HG03442 (cell line): ENCODE measurements at regions not wholly inside any gene's neighbourhood (a gene's known extent, or its start where the extent isn't known, plus 50 kb on each side); places are given as distances from the start of the nearest gene placed in this dataset.
"Not testable (repeated sequence)": the region's sequence is repeated elsewhere in the genome, so short reads cannot be mapped to it uniquely, and the experiment has no call there.

ENCODE experiments used
- ATAC-seq: cut with Tn5 transposase; IDR thresholded peaks from one replicate; pipeline ENCODE4 v1.9.1; 2021; ENCODE audit warnings: mild to moderate bottlenecking, moderate library complexity; ENCODE audit not compliant: unreplicated experiment

DNA sequence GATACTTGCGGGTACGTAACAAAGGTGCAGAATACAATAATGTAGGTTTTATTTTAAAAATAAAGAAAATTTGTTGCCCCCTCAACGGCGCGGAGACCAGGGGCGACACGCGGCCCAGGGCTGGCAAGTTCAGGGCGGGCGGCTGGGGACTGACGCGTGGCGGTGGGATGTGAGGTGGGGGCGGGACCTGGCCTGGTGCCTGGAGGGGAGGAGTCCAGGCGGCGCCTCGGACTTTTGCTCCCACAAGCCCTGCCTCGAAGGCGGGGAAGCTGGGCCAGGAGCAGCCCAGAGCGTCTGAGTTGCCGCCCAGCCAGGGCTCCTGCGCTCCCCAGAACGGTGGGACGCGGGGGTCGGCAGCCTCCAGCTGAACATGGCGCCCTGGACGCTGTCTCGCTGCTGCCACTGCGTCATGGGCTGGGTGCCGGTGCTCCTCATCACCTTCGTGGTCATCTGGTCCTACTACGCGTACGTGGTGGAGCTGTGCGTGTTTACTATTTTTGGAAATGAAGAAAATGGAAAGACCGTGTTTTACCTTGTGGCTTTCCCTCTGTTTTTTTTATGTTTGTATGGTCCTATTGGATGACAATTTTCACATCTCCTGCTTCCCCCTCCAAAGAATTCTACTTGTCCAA is 1122.8 kb upstream of the ATXN8OS start:
- no peak for ATAC-seq

DNA sequence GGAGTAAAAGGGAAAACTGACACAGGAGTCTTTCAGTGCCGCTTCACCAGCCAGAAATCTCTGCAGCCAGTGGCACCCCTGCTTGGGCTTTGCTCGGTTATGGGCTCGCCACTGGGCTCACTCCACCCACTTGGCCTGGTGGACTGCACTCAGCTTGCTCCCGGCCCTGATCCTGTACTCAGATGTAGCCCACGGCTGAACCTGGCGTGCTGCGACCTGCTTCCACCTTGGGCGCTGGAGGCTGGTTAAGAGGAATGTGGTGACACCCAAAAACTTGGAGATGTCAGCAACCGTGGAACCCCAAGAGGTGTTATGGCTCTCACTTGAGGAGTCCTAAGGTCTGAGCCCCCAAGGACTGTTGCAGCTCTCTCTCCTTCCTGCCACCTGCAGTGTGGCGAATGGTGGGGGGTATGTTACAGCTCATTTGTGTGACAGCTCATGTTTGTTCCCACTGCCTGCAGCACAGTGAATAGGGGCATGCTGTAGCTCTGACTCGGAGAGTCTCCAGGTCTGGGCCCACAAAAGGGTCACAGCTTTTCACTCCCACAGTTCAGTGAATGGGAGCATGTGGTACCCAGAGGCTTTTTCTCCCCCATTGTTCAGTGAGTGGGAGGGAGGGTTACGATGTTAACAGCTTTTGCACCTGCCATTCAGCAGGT is 1124.5 kb upstream of the ATXN8OS start:
- ATAC-seq, result no peak

DNA sequence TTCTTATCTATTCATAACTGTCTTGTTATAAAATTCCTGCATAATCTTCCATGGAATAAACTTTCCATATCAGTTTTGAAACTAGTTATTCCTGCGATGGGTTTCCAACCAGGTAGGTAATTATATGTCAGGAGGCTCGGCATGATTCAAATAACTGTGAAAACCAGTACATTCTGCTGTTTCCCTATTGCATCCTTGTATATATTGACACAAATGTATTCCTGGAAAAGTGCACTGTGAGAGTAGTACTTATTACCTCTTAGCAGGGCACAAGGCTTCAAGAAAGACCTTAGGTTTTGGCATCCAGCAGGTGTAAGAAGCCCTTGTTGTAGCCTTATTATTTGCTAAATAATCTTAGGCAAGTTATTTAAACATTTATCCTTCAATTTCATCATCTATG is 1131.3 kb upstream of the ATXN8OS start:
- ATAC-seq, result no peak

DNA sequence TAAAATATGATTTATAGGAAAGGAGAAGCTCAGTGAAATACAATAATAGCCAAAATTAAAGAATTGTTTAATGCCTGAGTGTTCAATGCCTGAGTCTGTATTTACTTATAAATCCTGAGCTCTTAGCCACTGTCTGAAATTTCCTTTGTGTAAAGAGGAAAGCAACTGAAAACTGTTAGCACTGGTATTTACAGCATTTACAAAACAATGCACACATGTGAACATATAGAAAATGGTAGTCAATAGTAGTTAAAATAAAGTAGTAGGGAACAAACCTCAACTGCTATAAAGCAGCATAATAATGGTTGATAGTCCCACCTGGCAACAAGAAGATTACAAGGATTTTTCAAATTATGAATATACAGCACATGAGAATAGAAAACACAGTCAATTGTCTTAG is 1137.1 kb upstream of the ATXN8OS start:
- no peak for ATAC-seq

DNA sequence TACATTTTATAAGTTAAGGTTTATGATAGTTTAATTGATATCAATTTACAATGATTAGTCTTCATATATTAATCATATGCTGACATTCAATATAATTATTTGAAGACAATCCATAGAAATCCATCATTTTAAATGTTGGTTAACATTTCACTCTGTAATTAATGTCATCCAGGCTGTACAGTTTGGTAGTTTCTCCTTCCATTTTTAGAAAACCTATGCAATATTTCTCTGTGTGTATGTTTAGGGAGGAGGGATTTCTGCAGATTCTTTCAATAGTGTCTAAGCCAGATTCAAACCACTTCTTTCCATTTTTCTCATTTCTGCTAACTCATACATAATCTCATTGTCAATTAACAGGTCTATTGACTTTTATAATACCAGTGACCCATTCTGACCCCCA is 1159.0 kb upstream of the ATXN8OS start:
- no peak for ATAC-seq

DNA sequence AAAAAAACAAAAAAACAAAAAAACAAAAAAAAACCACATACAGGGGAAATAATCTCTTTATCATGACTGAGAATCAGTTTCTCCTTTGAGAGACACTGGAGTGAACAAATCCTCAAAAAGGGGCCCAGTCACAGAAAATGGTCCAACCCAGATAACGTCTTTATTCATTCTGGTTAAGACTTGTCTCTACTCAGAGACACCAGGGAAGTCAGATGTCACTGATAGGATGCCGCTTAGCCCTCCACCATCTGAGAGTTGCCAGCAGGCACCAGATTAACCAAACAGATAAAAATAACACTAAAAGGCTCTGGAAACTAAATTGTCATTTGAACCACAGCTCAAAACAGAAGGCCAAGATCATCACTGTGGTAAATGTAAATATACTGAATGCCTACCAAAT is 1163.4 kb upstream of the ATXN8OS start:
- no peak for ATAC-seq

DNA sequence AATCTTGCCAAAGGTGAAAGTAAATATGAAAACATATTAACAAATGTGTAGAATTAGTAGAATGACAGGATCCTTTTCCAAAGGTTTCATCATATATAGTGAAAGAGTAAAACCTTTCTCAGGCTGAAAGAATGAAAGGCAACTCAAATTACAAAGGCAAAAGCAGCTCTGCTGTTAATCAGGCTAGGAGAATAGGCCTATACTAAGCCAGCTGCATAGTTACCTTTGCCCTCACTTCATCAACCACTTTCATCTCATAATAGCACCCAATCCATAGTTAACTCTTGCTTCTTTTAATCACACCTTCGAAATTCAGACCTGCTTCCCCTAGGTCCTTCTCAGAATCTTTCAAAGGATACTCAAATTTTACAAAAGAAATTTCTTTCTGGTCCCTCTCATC is 1167.6 kb upstream of the ATXN8OS start:
- ATAC-seq, result no peak

DNA sequence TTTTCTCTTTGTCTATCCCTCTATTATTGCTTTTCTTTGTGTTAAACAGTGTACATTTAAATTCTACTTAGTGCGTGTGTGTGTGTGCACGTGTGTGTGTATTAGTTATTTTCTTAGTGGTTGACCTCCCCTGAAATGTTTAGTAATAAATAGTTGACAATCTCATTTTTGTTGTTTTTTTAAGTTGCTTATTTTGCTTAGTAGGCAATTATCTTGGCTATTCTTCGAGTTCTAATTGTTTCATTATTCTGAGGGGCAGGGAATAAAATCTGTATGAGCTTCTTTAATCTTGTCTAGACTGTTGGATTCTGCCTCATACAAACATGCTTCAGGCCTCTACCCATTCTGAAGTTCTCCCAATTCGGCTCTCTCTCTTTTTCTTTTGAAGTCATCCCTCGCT is 1169.0 kb upstream of the ATXN8OS start:
- ATAC-seq, result no peak

DNA sequence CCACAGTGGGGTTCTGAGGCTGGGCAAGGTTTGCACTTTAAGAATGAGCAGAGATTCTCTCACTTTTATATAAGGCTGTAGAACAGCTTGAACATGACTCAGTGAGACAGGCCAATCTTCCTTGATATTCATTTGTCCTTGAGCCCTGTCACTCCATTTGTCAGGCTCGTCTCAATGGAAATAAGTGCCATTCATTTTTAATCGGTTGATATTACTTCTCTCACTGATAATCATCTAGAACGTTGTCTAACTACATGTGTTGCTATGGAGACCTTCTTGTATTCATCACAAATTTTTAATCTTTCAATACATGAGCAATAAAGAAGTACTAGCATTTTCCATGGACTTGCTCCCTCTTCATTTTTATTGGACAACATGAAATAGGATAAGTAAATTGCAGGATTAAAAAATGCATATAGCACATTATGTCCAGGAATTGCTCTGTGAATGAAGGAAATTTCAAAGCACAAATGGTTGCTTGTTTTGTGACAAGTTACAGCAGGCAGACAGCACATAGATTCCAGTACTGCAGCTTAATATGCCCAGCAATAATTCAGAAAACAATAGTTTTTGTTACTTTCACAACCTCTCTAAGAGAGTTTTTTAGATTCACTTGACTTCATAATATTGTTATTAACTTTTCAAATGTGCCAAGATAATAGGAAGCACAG is 1178.4 kb upstream of the ATXN8OS start:
- no peak for ATAC-seq

DNA sequence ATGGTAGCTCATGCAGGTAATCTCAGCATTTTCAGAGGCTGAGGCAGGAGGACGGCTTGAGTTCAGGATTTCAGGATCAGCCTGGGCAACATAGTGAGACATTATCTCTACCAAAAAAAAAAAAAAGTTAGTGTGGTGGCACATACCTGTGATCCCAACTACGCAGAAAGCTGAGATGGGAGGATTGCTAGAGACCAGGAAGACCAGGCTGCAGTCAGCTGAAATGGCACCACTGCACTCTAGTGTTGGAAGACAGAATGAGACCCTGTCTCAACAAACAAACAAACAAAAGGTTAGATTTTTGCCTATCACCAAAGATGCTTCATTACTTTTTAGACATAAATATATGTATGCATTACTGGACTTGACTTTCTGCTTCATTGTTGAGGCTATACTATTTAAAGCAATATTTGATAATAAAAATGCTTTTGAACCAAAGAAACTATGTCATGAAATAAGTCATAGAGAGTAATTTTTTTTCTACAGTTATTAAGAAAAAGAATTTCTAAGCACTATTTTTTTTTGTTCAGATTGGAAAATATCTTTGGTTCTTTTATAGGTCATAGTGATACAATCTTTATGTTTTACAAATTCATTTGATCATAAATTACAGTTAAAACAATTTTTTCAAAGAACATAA is 1180.1 kb upstream of the ATXN8OS start:
- no peak for ATAC-seq

DNA sequence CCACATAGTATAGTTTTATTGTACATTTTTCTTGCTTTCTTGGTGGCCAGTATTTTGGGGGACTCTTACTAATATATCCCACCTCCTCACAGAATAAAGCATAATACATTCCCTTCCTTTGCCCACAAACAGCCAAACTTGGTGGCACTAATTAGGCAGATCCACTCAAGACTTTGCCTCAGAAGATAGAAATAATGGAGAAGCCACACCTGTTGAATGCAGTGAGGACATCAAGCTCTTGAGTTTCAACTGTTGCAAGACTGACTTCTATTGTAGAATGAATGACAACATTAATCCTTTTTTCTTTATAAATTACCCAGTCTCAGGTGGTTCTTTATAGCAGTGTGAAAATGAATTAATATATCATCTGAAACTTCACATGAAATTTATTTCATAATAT is 1183.6 kb upstream of the ATXN8OS start:
- no peak for ATAC-seq

DNA sequence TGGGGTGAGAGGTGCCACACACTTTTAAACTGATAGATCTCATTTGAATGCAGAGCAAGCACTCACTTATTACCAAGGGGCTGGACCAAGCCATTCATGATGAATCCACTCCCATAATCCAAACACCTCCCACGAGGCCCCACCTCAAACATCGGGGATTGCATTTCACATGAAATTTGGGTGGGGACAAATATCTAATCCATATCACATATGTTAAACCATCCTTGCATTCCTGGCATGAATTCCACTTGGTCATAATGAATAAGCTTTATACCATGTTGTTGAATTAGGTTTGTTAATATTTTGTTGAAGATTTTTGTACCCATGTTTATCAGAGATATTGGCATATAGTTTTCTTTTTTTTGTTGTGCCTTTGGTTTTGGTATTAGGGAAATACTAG is 1198.7 kb upstream of the ATXN8OS start:
- ATAC-seq, result no peak

DNA sequence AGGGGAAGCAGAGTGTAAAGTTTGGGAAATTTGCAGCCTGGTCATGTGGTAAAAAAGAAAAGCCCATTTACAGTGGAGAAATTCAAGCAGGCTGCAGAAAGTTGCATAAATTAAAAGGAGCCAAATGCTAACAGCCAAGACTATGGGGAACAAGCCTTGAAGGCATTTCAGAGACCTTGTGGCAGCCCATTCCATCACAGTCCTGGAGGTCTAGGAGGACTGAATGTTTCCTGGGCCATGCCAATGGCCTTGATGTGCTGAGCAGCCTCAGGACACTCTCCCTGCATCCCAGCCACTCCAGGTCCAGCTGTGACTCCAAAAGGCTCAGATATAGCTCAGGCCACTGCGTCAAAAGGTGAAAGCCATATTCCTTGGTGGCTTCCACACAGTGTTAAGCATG is 1202.4 kb upstream of the ATXN8OS start:
- no peak for ATAC-seq

DNA sequence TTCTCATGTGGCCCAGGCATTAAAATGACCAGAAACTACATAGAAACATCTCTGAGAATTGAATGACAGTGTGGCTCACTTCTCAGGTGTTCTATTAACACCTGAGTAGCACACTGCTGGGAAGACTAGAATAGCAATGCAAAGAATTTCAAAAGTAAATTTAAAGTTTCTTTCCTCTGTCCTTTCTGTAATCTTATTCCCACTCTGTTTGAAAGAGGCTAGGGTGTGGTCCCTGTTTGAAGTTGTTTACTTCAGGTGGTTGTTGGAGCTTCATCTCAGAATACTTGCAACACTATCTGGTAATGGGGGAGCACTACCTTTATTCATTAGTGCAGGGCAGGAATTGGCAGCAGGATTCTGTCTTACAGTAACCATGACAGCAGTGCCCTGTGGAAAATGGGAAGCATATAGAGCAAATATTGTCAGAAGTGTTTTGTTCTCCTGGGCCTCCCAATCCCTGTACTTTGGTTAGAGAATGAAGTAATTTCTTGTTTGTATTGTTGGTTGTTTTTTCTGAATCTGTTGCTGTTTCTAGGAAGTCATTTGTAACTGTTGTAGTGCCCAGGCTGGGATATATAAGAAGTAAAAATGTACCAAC is 1210.2 kb upstream of the ATXN8OS start:
- ATAC-seq, result no peak

DNA sequence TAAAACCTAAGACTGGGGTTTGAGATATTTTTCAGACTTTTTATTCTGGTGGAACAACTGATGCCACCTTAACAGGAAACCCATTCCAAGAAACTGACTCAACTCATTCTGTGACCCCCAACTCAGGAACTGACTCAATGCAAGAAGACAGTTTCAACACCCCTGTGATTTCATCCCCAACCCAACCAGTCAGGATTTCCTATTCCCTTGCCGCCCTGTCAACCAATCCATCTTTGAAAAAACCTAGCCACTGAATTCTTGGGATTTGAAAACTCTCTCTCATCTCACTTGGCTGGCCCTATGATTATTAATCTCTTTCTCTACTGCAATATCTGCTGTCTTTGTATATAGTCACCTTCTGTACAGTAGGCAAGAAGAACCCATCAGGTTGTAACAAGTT is 1211.9 kb upstream of the ATXN8OS start:
- ATAC-seq, result no peak

DNA sequence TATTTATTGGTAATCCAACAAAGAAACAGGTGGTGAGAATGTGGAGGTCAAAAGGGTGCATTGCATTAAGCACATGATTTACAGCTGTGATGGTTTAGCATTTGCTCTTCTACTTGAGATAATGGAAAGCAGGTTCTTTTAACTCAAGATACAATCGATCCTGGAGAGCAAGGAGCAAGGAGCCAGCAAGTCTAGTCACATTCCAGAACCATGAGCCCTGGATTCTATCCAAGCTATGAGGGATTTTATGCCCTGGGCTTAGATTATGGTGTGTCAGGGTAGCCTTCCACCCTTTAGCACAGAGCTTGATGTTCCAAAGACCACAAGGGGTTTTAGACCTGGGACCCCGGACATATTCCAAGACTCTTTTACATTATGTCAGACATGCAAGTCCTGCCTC is 1213.9 kb upstream of the ATXN8OS start:
- ATAC-seq, result not testable (repeated sequence)

DNA sequence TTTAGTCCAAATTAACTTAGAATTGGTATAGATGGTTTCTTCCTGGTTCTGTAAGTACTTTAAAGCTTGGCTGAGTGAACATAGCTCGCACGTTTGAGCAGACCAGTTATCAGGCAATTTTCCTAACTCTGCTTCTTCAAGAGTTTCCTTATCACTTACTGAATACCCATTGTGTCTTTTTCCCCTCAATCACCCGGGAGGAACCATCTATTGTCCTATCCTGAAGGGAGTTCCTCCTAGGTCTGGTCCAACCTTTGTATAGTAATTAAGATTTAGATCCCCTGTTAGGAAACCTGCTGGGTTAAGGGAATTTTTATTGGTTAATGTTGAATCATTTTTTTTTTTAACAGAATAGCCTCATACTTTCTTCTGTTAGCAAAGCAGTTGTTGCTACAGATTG is 1215.0 kb upstream of the ATXN8OS start:
- ATAC-seq, result not testable (repeated sequence)

DNA sequence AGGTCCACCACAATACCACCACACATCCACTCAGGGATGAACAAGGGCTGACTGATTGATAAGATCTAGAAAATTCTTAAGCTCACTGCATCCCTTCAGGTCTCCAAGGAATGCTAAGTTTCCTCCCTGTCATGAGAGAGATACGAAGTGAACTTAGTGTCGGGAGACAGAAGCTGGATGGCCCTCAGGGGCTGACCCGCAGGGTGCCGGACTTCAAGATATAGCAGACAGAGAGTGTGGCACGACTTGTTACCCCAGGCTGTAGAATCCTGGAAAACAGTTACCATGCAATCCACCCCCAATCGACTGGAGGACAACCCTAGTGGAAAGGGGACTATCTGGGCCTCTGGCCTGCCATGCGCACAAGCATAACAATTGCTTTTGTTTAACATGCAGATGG is 1217.5 kb upstream of the ATXN8OS start:
- ATAC-seq, result not testable (repeated sequence)

DNA sequence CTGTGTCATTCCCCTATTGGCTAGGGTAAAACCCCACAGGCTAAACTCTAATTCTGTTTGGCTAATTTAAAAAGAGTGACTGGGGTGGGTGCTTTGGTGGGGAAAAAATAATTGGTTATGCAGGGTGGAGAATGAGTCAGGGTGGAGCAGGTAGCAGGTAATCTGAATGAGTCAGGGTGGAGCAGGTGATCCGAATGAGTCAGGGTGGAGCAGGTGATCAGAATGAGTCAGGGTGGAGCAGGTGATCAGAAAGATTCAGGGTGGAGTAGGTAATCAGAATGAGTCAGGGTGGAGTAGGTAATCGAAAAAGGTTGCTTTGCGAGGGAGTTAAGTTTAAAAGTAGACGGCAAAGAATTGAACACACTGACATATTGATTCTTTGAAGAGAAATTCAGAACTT is 1218.8 kb upstream of the ATXN8OS start:
- no peak for ATAC-seq

DNA sequence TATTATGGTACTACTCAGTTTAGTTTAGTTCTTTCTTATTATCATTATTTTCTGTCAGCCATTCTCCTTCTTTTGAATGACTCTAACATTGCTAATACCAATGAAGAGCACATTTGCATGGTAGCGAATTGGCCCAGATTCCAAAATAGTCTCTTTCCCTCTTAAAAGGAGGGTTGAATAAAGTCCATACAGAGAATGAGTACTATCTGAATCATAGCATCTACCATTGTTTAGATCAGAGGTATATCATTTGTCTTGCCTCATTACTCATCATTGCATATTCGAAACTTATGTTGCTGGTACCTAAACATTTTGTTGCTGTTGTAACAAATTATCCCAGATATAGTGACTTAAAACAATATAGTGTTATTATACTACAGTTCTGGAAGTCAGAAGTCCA is 1235.3 kb upstream of the ATXN8OS start:
- no peak for ATAC-seq

DNA sequence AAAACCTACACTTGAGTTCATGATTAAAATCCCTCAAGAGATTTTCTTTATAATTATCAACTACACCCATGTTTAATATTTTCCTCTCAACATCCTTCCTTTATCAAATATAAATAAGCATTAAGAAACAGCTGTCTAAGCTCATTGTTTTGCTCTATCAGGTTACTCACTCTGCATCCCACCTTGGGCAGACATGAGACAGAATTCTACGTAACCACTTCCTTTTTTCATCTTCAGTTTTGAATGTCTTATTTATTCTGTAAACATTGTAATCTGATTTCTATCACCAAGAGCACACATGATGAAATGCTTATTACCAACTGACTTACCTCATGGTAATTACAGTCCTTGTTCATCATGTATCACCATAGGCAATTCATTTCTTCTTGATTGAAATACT is 1256.6 kb upstream of the ATXN8OS start:
- ATAC-seq, result no peak

DNA sequence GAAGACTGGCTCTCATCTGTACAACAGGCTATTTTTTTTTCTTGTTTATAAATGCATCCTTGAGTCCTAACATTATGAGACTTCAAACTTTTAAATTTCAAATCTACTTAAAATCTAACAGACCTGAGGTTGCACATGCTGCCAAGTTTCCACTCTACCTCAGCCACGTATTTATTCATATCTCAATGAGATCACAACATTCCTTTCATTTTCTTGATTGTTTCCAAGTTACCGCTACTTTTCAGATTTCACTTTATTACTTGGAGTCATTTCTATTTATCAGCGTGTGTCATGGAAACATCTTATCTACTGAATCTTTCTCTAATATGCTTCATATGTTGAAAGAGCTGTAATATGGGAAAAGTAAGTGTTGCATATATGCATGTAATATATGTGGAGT is 1257.5 kb upstream of the ATXN8OS start:
- no peak for ATAC-seq
